Heart right ventricle (tissue), 16 donors: ENCODE measurements at regions not wholly inside any gene's neighbourhood (a gene's known extent, or its start where the extent isn't known, plus 50 kb on each side); places are given as distances from the start of the nearest gene placed in this dataset.

Experiments used
- ATAC-seq, 8 donors: fragments of 200-7000 bp; cut with Tn5 transposase; one replicate each; pipeline ENCODE4 v1.9.1; 2020; ENCODE audit warnings: mild to moderate bottlenecking in 8 of 8, moderate library complexity in 8 of 8, moderate number of reproducible peaks in 1 of 8
- DNase-seq, 2 donors: peaks; one replicate each; pipeline ENCODE4 v3.0.0-alpha.2; 2020
- H3K27ac ChIP-seq, 10 donors: fragments of 200-600 bp; sonication (generic) in 2 of 10; one replicate each; pipeline versions ENCODE4 v1.5.0 to v1.8.0; 2020 to 2022; ENCODE audit warnings: mild to moderate bottlenecking in 3 of 10
- H3K27me3 ChIP-seq, 7 donors: fragments of 200-600 bp; one replicate each; pipeline ENCODE4 v1.8.0; 2021 to 2022; ENCODE audit warnings: mild to moderate bottlenecking in 2 of 7
- H3K36me3 ChIP-seq, 9 donors: fragments of 200-600 bp; sonication (generic) in 1 of 9; one replicate each; pipeline versions ENCODE4 v1.5.0 to v1.8.0; 2020 to 2022; ENCODE audit warnings: mild to moderate bottlenecking in 2 of 9
- H3K4me1 ChIP-seq, 9 donors: fragments of 200-600 bp; sonication (generic) in 1 of 9; one replicate each; pipeline versions ENCODE4 v1.5.0 to v1.8.0; 2020 to 2022; ENCODE audit warnings: mild to moderate bottlenecking in 4 of 9
- H3K4me3 ChIP-seq, 10 donors: fragments of 200-600 bp; sonication (generic) in 2 of 10; one replicate each; pipeline versions ENCODE4 v1.5.0 to v1.8.0; 2020 to 2022; ENCODE audit warnings: mild to moderate bottlenecking in 7 of 10, moderate library complexity in 2 of 10
- H3K9me3 ChIP-seq, 11 donors: fragments of 200-600 bp in 10 of 11; sonication (generic) in 2 of 11; one replicate each; pipeline versions ENCODE4 v1.5.0 to v1.8.0; 2013 to 2022; ENCODE audit warnings: mild to moderate bottlenecking in 2 of 11, control low read depth in 1 of 11, moderate library complexity in 1 of 11
- WGBS, 2 donors: extraction: QIAGEN DNeasy Blood & Tissue Kit; methylation state at CpG; one replicate each; pipeline ENCODE4 v1.1.7; 2013; ENCODE audit warnings: inconsistent platforms in 1 of 2; 5-methylcytosine and 5-hydroxymethylcytosine counted together
- intact Hi-C, 10 donors: fragments of 100-400 bp; cut with DNase I; formaldehyde crosslinking; loops; one replicate each; pipeline versions ENCODE4 v1.11.1 to v1.14.2; 2022
- TF ChIP-seq, protein P1 (sequence below), 9 donors: fragments of 200-600 bp; sonication (generic) in 2 of 9; IDR thresholded peaks; one replicate each; pipeline versions ENCODE4 v1.5.0 to v1.8.0; 2021 to 2022; ENCODE audit warnings: antibody characterized with exemption in 9 of 9, mild to moderate bottlenecking in 5 of 9, moderate library complexity in 1 of 9
- donor health status: Arrhythmogenic right ventricular cardiomyopathy.
- donor health status: ischemic (EF 13 %, LVEDD 7.1; RV severe dilation, severe dysfunction).
- donor health status: healthy with polysubstance abuse.
- donor health status: DM: no; HTN: yes; CAD: no.
- donor health status: DM: no; HTN: no; CAD: no.
- donor health status: ischemic (EF 25% LVEDD 6.9; RV normal size, moderate dysfunction).
- donor health status: ischemic (EF 25% LVEDD 5.7; RV mildly dilated, moderate dysfunction).
- donor health status: healthy.
- donor health status: DM: yes; HTN: yes; CAD: no.
- donor health status: Ischemic cardiomyopathy.
- donor health status: ischemic (EF 35%, LVEDD 5.7; RV mildly dilated, moderate dysfunction).
- donor health status: nonischemic (EF 11% LVEDD 7.7; RV severe dilation, severe dysfunction).
- donor health status: DM: yes; HTN: yes; CAD: no.
- donor health status: PGD.
- donor health status: ischemic (EF 29% LVEDD 5.4; RV normal size, mild dysfunction).
- donor health status: nonischemic (EF 23%, LVEDD 6.1; RV moderate dilation, normal function).

DNA sequence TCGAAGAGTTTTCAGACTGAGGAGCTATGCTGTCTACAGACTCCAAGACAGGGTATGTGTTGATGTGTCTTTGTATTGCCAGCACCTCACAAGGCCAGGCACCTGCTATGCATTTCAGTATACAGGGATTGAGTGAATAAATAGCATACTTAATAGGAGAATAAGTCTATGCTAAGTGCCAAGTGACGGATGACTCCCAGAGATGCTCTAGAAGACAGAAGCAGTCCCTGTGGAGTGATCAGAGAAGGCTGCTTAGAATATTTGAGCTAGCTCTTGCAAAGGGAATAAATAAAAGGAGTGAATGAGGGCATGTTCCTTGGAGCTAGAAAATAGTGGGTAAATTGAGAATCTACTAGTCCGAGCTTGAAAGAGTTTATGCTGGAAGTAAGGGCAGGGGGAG lies 346.4 kb downstream of the GATA3 start:
- Histone ChIP-seq H3K36me3 (no peaks in the 10 kb centered on the region), H3K27ac (no peak overlapping the region), H3K9me3 (no peaks in the 10 kb centered on the region), H3K4me1 (peaks cover 0 to 7% (median 0%) of the 10 kb centered on the region in 9 donors), H3K4me3 (no peak overlapping the region), H3K27me3 (peaks cover 0 to 8% (median 0%) of the 10 kb centered on the region in 7 donors)
- intact Hi-C loops = no loop called here
- ATAC-seq (no peak), DNase-seq (no peak)
- WGBS, 2 donors = 65 to 70% methylated on average over 3 of the region's 3 CpGs
- TF ChIP-seq, protein P1, sequence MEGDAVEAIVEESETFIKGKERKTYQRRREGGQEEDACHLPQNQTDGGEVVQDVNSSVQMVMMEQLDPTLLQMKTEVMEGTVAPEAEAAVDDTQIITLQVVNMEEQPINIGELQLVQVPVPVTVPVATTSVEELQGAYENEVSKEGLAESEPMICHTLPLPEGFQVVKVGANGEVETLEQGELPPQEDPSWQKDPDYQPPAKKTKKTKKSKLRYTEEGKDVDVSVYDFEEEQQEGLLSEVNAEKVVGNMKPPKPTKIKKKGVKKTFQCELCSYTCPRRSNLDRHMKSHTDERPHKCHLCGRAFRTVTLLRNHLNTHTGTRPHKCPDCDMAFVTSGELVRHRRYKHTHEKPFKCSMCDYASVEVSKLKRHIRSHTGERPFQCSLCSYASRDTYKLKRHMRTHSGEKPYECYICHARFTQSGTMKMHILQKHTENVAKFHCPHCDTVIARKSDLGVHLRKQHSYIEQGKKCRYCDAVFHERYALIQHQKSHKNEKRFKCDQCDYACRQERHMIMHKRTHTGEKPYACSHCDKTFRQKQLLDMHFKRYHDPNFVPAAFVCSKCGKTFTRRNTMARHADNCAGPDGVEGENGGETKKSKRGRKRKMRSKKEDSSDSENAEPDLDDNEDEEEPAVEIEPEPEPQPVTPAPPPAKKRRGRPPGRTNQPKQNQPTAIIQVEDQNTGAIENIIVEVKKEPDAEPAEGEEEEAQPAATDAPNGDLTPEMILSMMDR (IDR thresholded peaks at IDR 0.05) = no peak

DNA sequence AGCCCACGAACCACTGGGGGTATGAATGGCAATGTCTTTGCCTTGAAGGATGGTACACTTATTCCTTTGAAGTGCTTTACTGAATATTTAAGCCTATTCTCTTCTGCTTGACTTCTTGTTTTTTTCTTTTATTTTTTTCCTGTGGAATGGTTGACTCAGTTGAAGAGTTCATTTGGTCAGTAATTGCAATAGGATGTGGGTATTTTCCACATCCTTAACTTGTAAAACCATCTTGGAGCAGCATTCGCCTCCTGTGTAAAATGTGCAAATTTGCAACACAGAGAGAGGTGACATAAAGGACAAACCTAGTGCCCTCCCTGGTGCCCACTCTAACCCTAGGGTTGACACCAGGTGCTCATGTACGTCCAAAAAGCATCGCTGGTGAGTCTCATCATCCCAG lies 347.0 kb downstream of the GATA3 start:
- no peaks in the 10 kb centered on the region for H3K9me3 ChIP-seq
- DNase-seq (no peak), ATAC-seq (no peak)
- 87 to 91% methylated on average over 4 of the region's 4 CpGs for WGBS, 2 donors
- peaks cover 0 to 8% (median 0%) of the 10 kb centered on the region in 9 donors for H3K4me1 ChIP-seq
- no peak overlapping the region for H3K27ac ChIP-seq
- peaks cover 0 to 8% (median 0%) of the 10 kb centered on the region in 7 donors for H3K27me3 ChIP-seq
- intact Hi-C loops = no loop called here
- no peaks in the 10 kb centered on the region for H3K36me3 ChIP-seq
- TF ChIP-seq, protein P1 (IDR thresholded peaks at IDR 0.05) = no peak
- no peak overlapping the region for H3K4me3 ChIP-seq

DNA sequence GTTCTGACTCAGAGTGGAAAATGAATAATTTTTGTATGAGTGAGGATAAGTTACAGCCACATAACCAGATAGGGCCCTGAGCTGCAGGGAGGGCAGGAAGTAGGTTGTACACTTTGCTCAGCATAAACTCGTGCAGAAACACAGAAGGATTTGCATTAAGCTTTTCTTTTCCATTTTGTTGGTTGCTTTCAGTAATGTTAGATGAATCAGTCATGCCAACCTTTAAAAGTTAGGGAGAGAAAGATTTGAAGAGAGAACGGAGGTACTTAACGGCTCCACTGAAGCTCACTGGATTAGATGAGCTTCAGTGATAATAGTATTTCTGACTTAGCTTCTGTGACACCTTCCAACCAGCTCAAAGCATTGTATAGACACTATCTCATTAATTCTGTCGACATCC lies 348.1 kb downstream of the GATA3 start:
- Histone ChIP-seq H3K27ac (peak overlapping the region in 1 of 10 donors; percentile 6), H3K4me1 (peaks cover 0 to 8% (median 0%) of the 10 kb centered on the region in 9 donors), H3K4me3 (no peak overlapping the region), H3K36me3 (no peaks in the 10 kb centered on the region), H3K9me3 (no peaks in the 10 kb centered on the region), H3K27me3 (peaks cover 0 to 8% (median 0%) of the 10 kb centered on the region in 7 donors)
- ATAC-seq (no peak), DNase-seq (no peak)
- intact Hi-C loops = no loop called here
- TF ChIP-seq, protein P1 (IDR thresholded peaks at IDR 0.05) = no peak
- 45 to 49% methylated on average over 4 of the region's 4 CpGs for WGBS, 2 donors

DNA sequence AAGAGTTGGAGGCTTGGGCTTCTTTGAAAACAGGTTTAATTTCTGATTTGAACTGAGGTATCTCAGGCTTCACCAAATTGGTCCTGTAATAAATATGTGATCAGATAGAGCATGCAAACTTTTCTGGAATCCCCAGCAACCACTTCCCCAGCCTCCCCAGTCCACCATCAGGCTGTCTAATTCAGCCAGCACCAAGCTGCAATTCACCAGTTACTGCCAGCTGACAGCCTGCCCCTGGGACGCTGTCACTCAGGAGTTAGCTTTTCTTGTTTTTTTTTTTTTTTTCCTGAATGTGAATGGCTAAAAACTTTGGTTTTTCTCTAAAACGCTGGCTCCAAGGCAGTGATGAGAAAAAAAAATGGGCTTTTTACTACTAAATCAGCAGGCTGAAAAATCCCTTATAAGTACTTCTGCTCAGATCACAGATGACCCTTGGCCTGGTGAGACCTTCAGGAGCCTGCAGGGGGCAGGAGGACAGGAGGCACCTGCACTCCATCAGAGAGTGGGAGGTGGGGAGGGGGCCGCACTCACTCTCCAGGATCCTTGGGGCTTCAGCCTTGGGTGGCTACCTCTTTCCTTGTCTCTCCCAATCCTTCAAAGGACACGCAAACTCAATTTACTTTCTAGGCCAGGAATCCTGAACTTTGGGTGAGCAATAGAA lies 349.4 kb downstream of the GATA3 start:
- intact Hi-C loops = no loop called here
- Histone ChIP-seq H3K27me3 (peaks cover 0 to 8% (median 0%) of the 10 kb centered on the region in 7 donors), H3K27ac (no peak overlapping the region), H3K36me3 (no peaks in the 10 kb centered on the region), H3K4me1 (peaks cover 0 to 8% (median 0%) of the 10 kb centered on the region in 9 donors), H3K4me3 (no peak overlapping the region), H3K9me3 (no peaks in the 10 kb centered on the region)
- TF ChIP-seq, protein P1 (IDR thresholded peaks at IDR 0.05) = no peak
- DNase-seq (no peak), ATAC-seq (no peak)
- WGBS, 2 donors = 67 to 71% methylated on average over 4 of the region's 4 CpGs
